SK-N-MC (cell line): ENCODE measurements at regions not wholly inside any gene's neighbourhood (a gene's known extent, or its start where the extent isn't known, plus 50 kb on each side); places are given as distances from the start of the nearest gene placed in this dataset.

Experiments
- EZH2 ChIP-seq: fragments of 200-600 bp; sonication (generic); IDR thresholded peaks from one replicate; pipeline ENCODE4 v1.6.1; 2017; ENCODE audit warnings: antibody characterized with exemption
- POLR2AphosphoS5 ChIP-seq: IDR thresholded peaks from 2 replicates; pipeline ENCODE4 v1.6.1; 2012; ENCODE audit warnings: mild to moderate bottlenecking, low read depth, low read length, borderline replicate concordance

- TF ChIP-seq POLR2AphosphoS5 (no peak), EZH2 (no peak)
These were observed 594.2 kb upstream of the FZD8 start for GRCh38 chr10:36236341-36236740.
